ENCODE measurements at regions not wholly inside any gene's neighbourhood (a gene's known extent, or its start where the extent isn't known, plus 50 kb on each side); places are given as distances from the start of the nearest gene placed in this dataset.

- no peak overlapping the region for H3K4me3 ChIP-seq
- ATAC-seq (no peak), DNase-seq (no peak)
- no peaks in the 10 kb centered on the region for H3K36me3 ChIP-seq (ENCODE audit: low read depth)
- no peaks in the 10 kb centered on the region for H3K4me1 ChIP-seq (ENCODE audit: low read depth)
- intact Hi-C loops (cut with DNase I, micrococcal nuclease) = no loop called here
- TF ChIP-seq CTCF (IDR thresholded peaks at IDR 0.05) = no peak
- no peaks in the 10 kb centered on the region for H3K9me3 ChIP-seq
These were observed 83.3 kb downstream of the ALDH8A1 start for GRCh38 chr6:134866563-134866962.

GRCh38 chr6:134864558-134864957 lies 85.3 kb downstream of the ALDH8A1 start:
- H3K4me1 ChIP-seq (ENCODE audit: low read depth) = no peaks in the 10 kb centered on the region
- H3K4me3 ChIP-seq = no peak overlapping the region
- intact Hi-C loops (cut with DNase I, micrococcal nuclease) = no loop called here
- no peak for DNase-seq
- H3K36me3 ChIP-seq (ENCODE audit: low read depth) = no peaks in the 10 kb centered on the region
- TF ChIP-seq CTCF (IDR thresholded peaks at IDR 0.05) = no peak
- no peak for ATAC-seq
- no peaks in the 10 kb centered on the region for H3K9me3 ChIP-seq

GRCh38 chr6:134863763-134864510 lies 86.0 kb downstream of the ALDH8A1 start:
- Histone ChIP-seq H3K4me3 (no peak overlapping the region), H3K36me3 (ENCODE audit: low read depth) (no peaks in the 10 kb centered on the region), H3K9me3 (no peaks in the 10 kb centered on the region), H3K4me1 (ENCODE audit: low read depth) (no peaks in the 10 kb centered on the region)
- intact Hi-C loops (cut with DNase I, micrococcal nuclease) = no loop called here
- no peak for TF ChIP-seq CTCF (IDR thresholded peaks at IDR 0.05)
- no peak for ATAC-seq
- DNase-seq = no peak

- no peaks in the 10 kb centered on the region for H3K9me3 ChIP-seq
- intact Hi-C loops (cut with DNase I, micrococcal nuclease) = no loop called here
- H3K4me3 ChIP-seq = no peak overlapping the region
- ATAC-seq (peak; percentile 53), DNase-seq (no peak)
- no peak for TF ChIP-seq CTCF (IDR thresholded peaks at IDR 0.05)
- no peaks in the 10 kb centered on the region for H3K36me3 ChIP-seq (ENCODE audit: low read depth)
- H3K4me1 ChIP-seq (ENCODE audit: low read depth) = peaks cover 4% of the 10 kb centered on the region
These were observed 95.5 kb downstream of the ALDH8A1 start for GRCh38 chr6:134854366-134854765.

- DNase-seq (peak in 1 of 3 donors; percentile 43), ATAC-seq (peak; percentile 93)
- Histone ChIP-seq H3K4me3 (no peak overlapping the region), H3K4me1 (ENCODE audit: low read depth) (peaks cover 4% of the 10 kb centered on the region), H3K36me3 (ENCODE audit: low read depth) (no peaks in the 10 kb centered on the region), H3K9me3 (no peaks in the 10 kb centered on the region)
- intact Hi-C loops (cut with DNase I, micrococcal nuclease) = no loop called here
- no peak for TF ChIP-seq CTCF (IDR thresholded peaks at IDR 0.05)
These were observed 96.5 kb downstream of the ALDH8A1 start for GRCh38 chr6:134853111-134854055.

Data from mucosa of descending colon (tissue), 3 donors.